ENCODE measurements at regions not wholly inside any gene's neighbourhood (a gene's known extent, or its start where the extent isn't known, plus 50 kb on each side); places are given as distances from the start of the nearest gene placed in this dataset.

GRCh38 chr7:84317536-84317935 is 122.9 kb upstream of the SEMA3A start:
- Histone ChIP-seq H3K9me3 (ENCODE audit: control insufficient read depth, insufficient read depth, low read length) (no peaks in the 10 kb centered on the region), H3K4me1 (ENCODE audit: control insufficient read depth, insufficient read depth, low read length) (no peaks in the 10 kb centered on the region), H3K27ac (ENCODE audit: low read depth, low read length) (no peak overlapping the region), H3K36me3 (ENCODE audit: control insufficient read depth, insufficient read depth, low read length) (no peaks in the 10 kb centered on the region), H3K27me3 (ENCODE audit: control insufficient read depth, insufficient read depth, low read length) (no peaks in the 10 kb centered on the region), H3K4me3 (ENCODE audit: low read depth, low read length) (no peak overlapping the region)
- no peak for DNase-seq (ENCODE audit: low read depth in 4 of 6, low spot score in 6 of 6)

- WGBS (ENCODE audit: insufficient coverage): no CpG with 5 or more reads among the region's 2 CpGs
- no peak overlapping the region for H3K27ac ChIP-seq (ENCODE audit: low read depth, low read length)
- no peaks in the 10 kb centered on the region for H3K27me3 ChIP-seq (ENCODE audit: control insufficient read depth, insufficient read depth, low read length)
- H3K4me1 ChIP-seq (ENCODE audit: control insufficient read depth, insufficient read depth, low read length): no peaks in the 10 kb centered on the region
- no peaks in the 10 kb centered on the region for H3K9me3 ChIP-seq (ENCODE audit: control insufficient read depth, insufficient read depth, low read length)
- H3K4me3 ChIP-seq (ENCODE audit: low read depth, low read length): no peak overlapping the region
- DNase-seq (ENCODE audit: low read depth in 4 of 6, low spot score in 6 of 6): no peak
- no peaks in the 10 kb centered on the region for H3K36me3 ChIP-seq (ENCODE audit: control insufficient read depth, insufficient read depth, low read length)
Observed at GRCh38 chr7:84314263-84314662, 119.7 kb upstream of the SEMA3A start.

GRCh38 chr7:84304407-84304806 is 109.8 kb upstream of the SEMA3A start:
- H3K4me1 ChIP-seq (ENCODE audit: control insufficient read depth, insufficient read depth, low read length): no peaks in the 10 kb centered on the region
- H3K27ac ChIP-seq (ENCODE audit: low read depth, low read length): no peak overlapping the region
- no peak for DNase-seq (ENCODE audit: low read depth in 4 of 6, low spot score in 6 of 6)
- H3K9me3 ChIP-seq (ENCODE audit: control insufficient read depth, insufficient read depth, low read length): no peaks in the 10 kb centered on the region
- no peaks in the 10 kb centered on the region for H3K27me3 ChIP-seq (ENCODE audit: control insufficient read depth, insufficient read depth, low read length)
- no peaks in the 10 kb centered on the region for H3K36me3 ChIP-seq (ENCODE audit: control insufficient read depth, insufficient read depth, low read length)
- no peak overlapping the region for H3K4me3 ChIP-seq (ENCODE audit: low read depth, low read length)
- WGBS (ENCODE audit: insufficient coverage): no CpG with 5 or more reads among the region's 2 CpGs

GRCh38 chr7:84302949-84303348 is 108.4 kb upstream of the SEMA3A start:
- no CpG with 5 or more reads among the region's 3 CpGs for WGBS (ENCODE audit: insufficient coverage)
- no peak overlapping the region for H3K27ac ChIP-seq (ENCODE audit: low read depth, low read length)
- H3K36me3 ChIP-seq (ENCODE audit: control insufficient read depth, insufficient read depth, low read length): no peaks in the 10 kb centered on the region

GRCh38 chr7:84297616-84298015 is 103.0 kb upstream of the SEMA3A start:
- Histone ChIP-seq H3K9me3 (ENCODE audit: control insufficient read depth, insufficient read depth, low read length) (no peaks in the 10 kb centered on the region), H3K27ac (ENCODE audit: low read depth, low read length) (no peak overlapping the region), H3K4me1 (ENCODE audit: control insufficient read depth, insufficient read depth, low read length) (no peaks in the 10 kb centered on the region), H3K36me3 (ENCODE audit: control insufficient read depth, insufficient read depth, low read length) (no peaks in the 10 kb centered on the region), H3K4me3 (ENCODE audit: low read depth, low read length) (no peak overlapping the region), H3K27me3 (ENCODE audit: control insufficient read depth, insufficient read depth, low read length) (no peaks in the 10 kb centered on the region)
- no peak for DNase-seq (ENCODE audit: low read depth in 4 of 6, low spot score in 6 of 6)

More at GRCh38 chr7:84302949-84303348, 108.4 kb upstream of the SEMA3A start:
- DNase-seq (ENCODE audit: low read depth in 4 of 6, low spot score in 6 of 6): no peak
- H3K4me3 ChIP-seq (ENCODE audit: low read depth, low read length): no peak overlapping the region
- H3K4me1 ChIP-seq (ENCODE audit: control insufficient read depth, insufficient read depth, low read length): no peaks in the 10 kb centered on the region
- H3K27me3 ChIP-seq (ENCODE audit: control insufficient read depth, insufficient read depth, low read length): no peaks in the 10 kb centered on the region
- H3K9me3 ChIP-seq (ENCODE audit: control insufficient read depth, insufficient read depth, low read length): no peaks in the 10 kb centered on the region

GRCh38 chr7:84294847-84295455 is 100.4 kb upstream of the SEMA3A start:
- Histone ChIP-seq H3K27ac (ENCODE audit: low read depth, low read length) (no peak overlapping the region), H3K9me3 (ENCODE audit: control insufficient read depth, insufficient read depth, low read length) (no peaks in the 10 kb centered on the region), H3K27me3 (ENCODE audit: control insufficient read depth, insufficient read depth, low read length) (no peaks in the 10 kb centered on the region), H3K4me1 (ENCODE audit: control insufficient read depth, insufficient read depth, low read length) (no peaks in the 10 kb centered on the region), H3K36me3 (ENCODE audit: control insufficient read depth, insufficient read depth, low read length) (no peaks in the 10 kb centered on the region), H3K4me3 (ENCODE audit: low read depth, low read length) (no peak overlapping the region)
- DNase-seq (ENCODE audit: low read depth in 4 of 6, low spot score in 6 of 6): no peak
- no CpG with 5 or more reads among the region's 1 CpG for WGBS (ENCODE audit: insufficient coverage)

- Histone ChIP-seq H3K9me3 (ENCODE audit: control insufficient read depth, insufficient read depth, low read length) (no peaks in the 10 kb centered on the region), H3K36me3 (ENCODE audit: control insufficient read depth, insufficient read depth, low read length) (no peaks in the 10 kb centered on the region), H3K27ac (ENCODE audit: low read depth, low read length) (no peak overlapping the region), H3K4me1 (ENCODE audit: control insufficient read depth, insufficient read depth, low read length) (no peaks in the 10 kb centered on the region), H3K4me3 (ENCODE audit: low read depth, low read length) (no peak overlapping the region), H3K27me3 (ENCODE audit: control insufficient read depth, insufficient read depth, low read length) (no peaks in the 10 kb centered on the region)
- WGBS (ENCODE audit: insufficient coverage): no CpG with 5 or more reads among the region's 2 CpGs
- DNase-seq (ENCODE audit: low read depth in 4 of 6, low spot score in 6 of 6): no peak
Observed at GRCh38 chr7:84294391-84294790, 99.8 kb upstream of the SEMA3A start.

- Histone ChIP-seq H3K36me3 (ENCODE audit: control insufficient read depth, insufficient read depth, low read length) (no peaks in the 10 kb centered on the region), H3K27ac (ENCODE audit: low read depth, low read length) (no peak overlapping the region), H3K4me3 (ENCODE audit: low read depth, low read length) (no peak overlapping the region), H3K27me3 (ENCODE audit: control insufficient read depth, insufficient read depth, low read length) (no peaks in the 10 kb centered on the region), H3K9me3 (ENCODE audit: control insufficient read depth, insufficient read depth, low read length) (no peaks in the 10 kb centered on the region), H3K4me1 (ENCODE audit: control insufficient read depth, insufficient read depth, low read length) (no peaks in the 10 kb centered on the region)
- WGBS (ENCODE audit: insufficient coverage): 25% methylated on average over 1 of the region's 2 CpGs
- peak in 2 of 6 donors; percentile 20 to 79 for DNase-seq (ENCODE audit: low read depth in 4 of 6, low spot score in 6 of 6)
Observed at GRCh38 chr7:84291756-84292155, 97.2 kb upstream of the SEMA3A start.

GRCh38 chr7:84283798-84284197 is 89.2 kb upstream of the SEMA3A start:
- Histone ChIP-seq H3K27me3 (ENCODE audit: control insufficient read depth, insufficient read depth, low read length) (no peaks in the 10 kb centered on the region), H3K9me3 (ENCODE audit: control insufficient read depth, insufficient read depth, low read length) (no peaks in the 10 kb centered on the region)

GRCh38 chr7:84281518-84281917 is 86.9 kb upstream of the SEMA3A start:
- Histone ChIP-seq H3K4me3 (ENCODE audit: low read depth, low read length) (no peak overlapping the region), H3K4me1 (ENCODE audit: control insufficient read depth, insufficient read depth, low read length) (no peaks in the 10 kb centered on the region), H3K9me3 (ENCODE audit: control insufficient read depth, insufficient read depth, low read length) (no peaks in the 10 kb centered on the region), H3K36me3 (ENCODE audit: control insufficient read depth, insufficient read depth, low read length) (no peaks in the 10 kb centered on the region), H3K27ac (ENCODE audit: low read depth, low read length) (no peak overlapping the region), H3K27me3 (ENCODE audit: control insufficient read depth, insufficient read depth, low read length) (no peaks in the 10 kb centered on the region)
- DNase-seq (ENCODE audit: low read depth in 4 of 6, low spot score in 6 of 6): no peak

More at GRCh38 chr7:84283798-84284197, 89.2 kb upstream of the SEMA3A start:
- no peak for DNase-seq (ENCODE audit: low read depth in 4 of 6, low spot score in 6 of 6)
- H3K27ac ChIP-seq (ENCODE audit: low read depth, low read length): no peak overlapping the region
- H3K36me3 ChIP-seq (ENCODE audit: control insufficient read depth, insufficient read depth, low read length): no peaks in the 10 kb centered on the region
- no peak overlapping the region for H3K4me3 ChIP-seq (ENCODE audit: low read depth, low read length)
- no peaks in the 10 kb centered on the region for H3K4me1 ChIP-seq (ENCODE audit: control insufficient read depth, insufficient read depth, low read length)
- WGBS (ENCODE audit: insufficient coverage): no CpG with 5 or more reads among the region's 2 CpGs

Data from spinal cord (tissue), 9 donors.